Nephron progenitor cell (in vitro differentiated cells): ENCODE measurements at regions not wholly inside any gene's neighbourhood (a gene's known extent, or its start where the extent isn't known, plus 50 kb on each side); places are given as distances from the start of the nearest gene placed in this dataset.

Experiments
- DNase-seq: peaks from one replicate; pipeline ENCODE4 v3.0.0; 2021
- H3K27ac Mint-ChIP-seq: 2 replicates; pipeline ENCODE4 v1.8.0; 2021; ENCODE audit warnings: mild to moderate bottlenecking, moderate library complexity, mixed read lengths
- H3K27me3 Mint-ChIP-seq: 2 replicates; pipeline ENCODE4 v1.8.0; 2021; ENCODE audit warnings: mild to moderate bottlenecking, low read depth, mixed read lengths; ENCODE audit not compliant: poor library complexity
- H3K36me3 Mint-ChIP-seq: 2 replicates; pipeline ENCODE4 v1.8.0; 2021; ENCODE audit warnings: low read depth, mixed read lengths
- H3K4me1 Mint-ChIP-seq: 2 replicates; pipeline ENCODE4 v1.8.0; 2021; ENCODE audit warnings: mixed read lengths
- H3K4me3 Mint-ChIP-seq: 2 replicates; pipeline ENCODE4 v1.8.0; 2021; ENCODE audit warnings: mild to moderate bottlenecking, moderate library complexity, mixed read lengths
- H3K9me3 Mint-ChIP-seq: 2 replicates; pipeline ENCODE4 v1.8.0; 2021; ENCODE audit warnings: mild to moderate bottlenecking, moderate library complexity, mixed read lengths
- CTCF ChIP-seq: fragments of 200-600 bp; sonication (generic); IDR thresholded peaks from 2 replicates; pipeline ENCODE4 v1.5.0; 2021; ENCODE audit warnings: antibody characterized with exemption

GRCh38 chr21:35458405-35458804, 409.3 kb upstream of the RUNX1 start:
- Mint-ChIP-seq H3K4me1 (no peaks in the 10 kb centered on the region), H3K9me3 (no peaks in the 10 kb centered on the region), H3K36me3 (no peaks in the 10 kb centered on the region), H3K4me3 (no peak overlapping the region), H3K27me3 (no peaks in the 10 kb centered on the region), H3K27ac (no peak overlapping the region)
- no peak for TF ChIP-seq CTCF
- no peak for DNase-seq

- Mint-ChIP-seq H3K9me3 (peaks cover 1% of the 10 kb centered on the region), H3K4me1 (no peaks in the 10 kb centered on the region), H3K36me3 (no peaks in the 10 kb centered on the region), H3K4me3 (no peak overlapping the region), H3K27ac (no peak overlapping the region), H3K27me3 (no peaks in the 10 kb centered on the region)
- no peak for DNase-seq
- no peak for TF ChIP-seq CTCF
Measured at GRCh38 chr21:35457097-35457804, 408.1 kb upstream of the RUNX1 start.

- H3K27me3 Mint-ChIP-seq: no peaks in the 10 kb centered on the region
- no peak overlapping the region for H3K27ac Mint-ChIP-seq
- peaks cover 27% of the 10 kb centered on the region for H3K9me3 Mint-ChIP-seq
- H3K4me3 Mint-ChIP-seq: no peak overlapping the region
- TF ChIP-seq CTCF: no peak
- no peak for DNase-seq
- peaks cover 8% of the 10 kb centered on the region for H3K36me3 Mint-ChIP-seq
- peaks cover 5% of the 10 kb centered on the region for H3K4me1 Mint-ChIP-seq
Measured at GRCh38 chr21:35451276-35451675, 402.2 kb upstream of the RUNX1 start.

DNA sequence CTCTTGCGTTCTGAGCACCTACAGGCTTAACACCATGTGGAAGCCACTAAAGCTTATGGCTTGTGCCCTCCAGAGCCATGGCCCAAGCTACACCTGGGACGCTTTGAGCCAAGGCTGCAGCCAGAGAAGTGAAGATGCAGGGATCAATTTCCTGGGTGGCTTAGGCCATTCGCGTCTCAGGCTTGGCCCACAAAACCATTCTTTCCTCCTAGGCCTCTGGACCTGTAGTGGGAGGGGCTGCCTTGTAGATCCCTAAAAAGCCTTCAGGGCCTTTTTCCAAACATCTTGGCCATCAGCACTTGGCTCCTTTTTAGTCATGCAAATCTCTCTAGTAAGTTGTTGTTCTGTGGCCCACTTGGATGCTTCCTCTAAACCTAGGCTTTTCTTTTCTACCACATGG, 401.7 kb upstream of the RUNX1 start:
- Mint-ChIP-seq H3K4me1 (peaks cover 5% of the 10 kb centered on the region), H3K4me3 (no peak overlapping the region), H3K36me3 (peaks cover 8% of the 10 kb centered on the region), H3K27ac (no peak overlapping the region), H3K27me3 (no peaks in the 10 kb centered on the region), H3K9me3 (peaks cover 27% of the 10 kb centered on the region)
- DNase-seq: no peak
- TF ChIP-seq CTCF: no peak

DNA sequence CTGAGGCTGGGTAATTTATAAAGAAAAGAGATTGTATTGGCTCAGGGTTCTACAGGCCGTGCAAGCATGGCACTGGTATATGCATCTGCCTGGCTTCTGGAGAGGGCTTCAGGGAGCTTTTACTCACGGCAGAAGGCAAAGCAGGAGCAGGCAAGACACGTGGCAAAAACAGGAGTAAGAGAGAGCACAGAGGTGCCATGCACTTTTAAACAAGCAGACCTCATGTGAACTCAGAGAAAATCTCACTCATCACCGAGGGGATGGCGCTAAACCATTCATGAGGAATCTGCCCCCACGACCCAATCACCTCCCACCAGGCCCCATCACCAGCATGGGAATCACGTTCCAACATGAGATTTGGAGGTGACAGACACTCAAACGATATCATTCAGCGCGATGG, 400.7 kb upstream of the RUNX1 start:
- Mint-ChIP-seq H3K4me3 (no peak overlapping the region), H3K4me1 (peaks cover 5% of the 10 kb centered on the region), H3K27ac (no peak overlapping the region), H3K36me3 (peaks cover 8% of the 10 kb centered on the region), H3K27me3 (no peaks in the 10 kb centered on the region), H3K9me3 (peaks cover 27% of the 10 kb centered on the region)
- TF ChIP-seq CTCF: no peak
- no peak for DNase-seq
